MM.1S (cell line): ENCODE measurements at regions not wholly inside any gene's neighbourhood (a gene's known extent, or its start where the extent isn't known, plus 50 kb on each side); places are given as distances from the start of the nearest gene placed in this dataset.

Experiments
- DNase-seq: peaks from one replicate; pipeline ENCODE4 v3.0.0-alpha.2; 2015
- H2AFZ ChIP-seq: fragments of 300-600 bp; sonication (generic); 2 replicates; pipeline ENCODE4 v1.6.0; 2016; ENCODE audit warnings: antibody characterized with exemption, low read length
- H3F3A ChIP-seq: fragments of 300-600 bp; sonication (generic); 2 replicates; pipeline ENCODE4 v1.6.1; 2016; ENCODE audit warnings: mild to moderate bottlenecking, antibody characterized with exemption, low read length, moderate library complexity, mixed read lengths; ENCODE audit not compliant: insufficient read depth
- H3K27ac ChIP-seq: fragments of 300-600 bp; sonication (generic); 2 replicates; pipeline ENCODE4 v1.5.1; 2016; ENCODE audit warnings: mild to moderate bottlenecking, low read length
- H3K27me3 ChIP-seq: fragments of 300-600 bp; sonication (generic); replicated peaks from 2 replicates; pipeline ENCODE4 v1.6.0; 2016; ENCODE audit warnings: low read length; ENCODE audit not compliant: insufficient read depth
- H3K36me3 ChIP-seq: fragments of 300-600 bp; sonication (generic); replicated peaks from 2 replicates; pipeline ENCODE4 v1.6.1; 2016; ENCODE audit warnings: mild to moderate bottlenecking, low read length, mixed read lengths; ENCODE audit not compliant: insufficient read depth
- H3K4me1 ChIP-seq: fragments of 300-600 bp; sonication (generic); 2 replicates; pipeline ENCODE4 v1.6.1; 2016; ENCODE audit warnings: low read length, mixed read lengths
- H3K4me2 ChIP-seq: fragments of 300-600 bp; sonication (generic); 2 replicates; pipeline ENCODE4 v1.6.0; 2016; ENCODE audit warnings: low read depth, low read length
- H3K4me3 ChIP-seq: fragments of 300-600 bp; sonication (generic); 2 replicates; pipeline ENCODE4 v1.5.1; 2016; ENCODE audit warnings: low read length, mixed read lengths
- H3K79me2 ChIP-seq: fragments of 300-600 bp; sonication (generic); 2 replicates; pipeline ENCODE4 v1.6.1; 2016; ENCODE audit warnings: mixed run types, low read length, mixed read lengths
- H3K9ac ChIP-seq: fragments of 300-600 bp; sonication (generic); 2 replicates; pipeline ENCODE4 v1.6.1; 2016; ENCODE audit warnings: low read length, mixed read lengths
- H3K9me2 ChIP-seq: fragments of 300-600 bp; sonication (generic); replicated peaks from 2 replicates; pipeline ENCODE4 v1.6.1; 2016; ENCODE audit warnings: mild to moderate bottlenecking, low read length, mixed read lengths; ENCODE audit not compliant: insufficient read depth
- H3K9me3 ChIP-seq: fragments of 300-600 bp; sonication (generic); replicated peaks from 2 replicates; pipeline ENCODE4 v1.6.1; 2016; ENCODE audit warnings: mild to moderate bottlenecking, low read length, mixed read lengths; ENCODE audit not compliant: insufficient read depth
- H4K20me1 ChIP-seq: fragments of 300-600 bp; sonication (generic); 2 replicates; pipeline ENCODE4 v1.6.1; 2016; ENCODE audit warnings: mild to moderate bottlenecking, low read length, moderate library complexity, mixed read lengths; ENCODE audit not compliant: insufficient read depth
- CTCF ChIP-seq: fragments of 300-600 bp; sonication (generic); IDR thresholded peaks from 2 replicates; pipeline ENCODE4 v1.5.1; 2016; ENCODE audit warnings: antibody characterized with exemption, low read length, mixed read lengths
- EZH2 ChIP-seq: fragments of 300-600 bp; sonication (generic); optimal IDR thresholded peaks from 2 replicates; pipeline ENCODE3; 2017; ENCODE audit warnings: low read depth, mild to moderate bottlenecking, antibody characterized with exemption, low read length, mixed read lengths
- EZH2phosphoT487 ChIP-seq: fragments of 300-600 bp; sonication (generic); IDR thresholded peaks from 2 replicates; pipeline ENCODE4 v1.6.1; 2018; ENCODE audit warnings: antibody characterized with exemption, low read length

DNA sequence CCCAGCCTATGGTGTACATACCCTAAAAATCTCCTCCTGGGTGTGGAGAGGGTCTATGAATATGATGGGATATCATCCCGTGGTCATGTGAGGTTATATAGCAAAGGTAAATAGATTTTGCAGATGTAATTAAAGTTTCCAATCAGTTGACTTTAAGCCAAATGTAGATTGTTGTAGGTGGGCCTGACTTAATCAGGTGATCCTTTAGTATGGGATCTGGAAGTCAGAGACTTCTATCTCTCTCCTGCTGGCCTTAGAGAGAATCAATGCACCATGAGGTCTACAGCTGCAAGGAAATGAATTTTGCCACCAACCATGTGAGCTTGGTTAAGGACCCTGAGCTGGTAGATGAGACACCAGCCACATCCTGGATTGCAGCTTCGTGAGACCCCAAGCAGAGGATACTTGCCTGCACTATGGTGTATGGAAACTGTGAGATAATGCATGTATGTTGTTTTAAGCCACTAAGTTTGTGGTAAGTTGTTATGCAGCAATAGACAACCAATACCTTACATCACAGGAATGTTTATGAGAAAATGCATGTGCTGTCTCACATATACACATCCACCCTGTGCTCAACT lies 137.1 kb upstream of the SLC6A11 start:
- Histone ChIP-seq H3K4me1 (no peaks in the 10 kb centered on the region), H3K36me3 (no peaks in the 10 kb centered on the region), H3K9ac (no peak overlapping the region), H3K4me3 (no peak overlapping the region), H3K4me2 (no peak overlapping the region), H3K9me2 (no peaks in the 10 kb centered on the region), H3K9me3 (no peaks in the 10 kb centered on the region), H3F3A (no peaks in the 10 kb centered on the region), H2AFZ (no peak overlapping the region), H4K20me1 (no peaks in the 10 kb centered on the region), H3K27me3 (peaks cover under 1% of the 10 kb centered on the region; the same call in 1 of the 2 replicates), H3K27ac (no peak overlapping the region), H3K79me2 (no peaks in the 10 kb centered on the region)
- DNase-seq: no peak
- no peak for TF ChIP-seq EZH2phosphoT487
- no peak for TF ChIP-seq EZH2
- no peak for TF ChIP-seq CTCF

DNA sequence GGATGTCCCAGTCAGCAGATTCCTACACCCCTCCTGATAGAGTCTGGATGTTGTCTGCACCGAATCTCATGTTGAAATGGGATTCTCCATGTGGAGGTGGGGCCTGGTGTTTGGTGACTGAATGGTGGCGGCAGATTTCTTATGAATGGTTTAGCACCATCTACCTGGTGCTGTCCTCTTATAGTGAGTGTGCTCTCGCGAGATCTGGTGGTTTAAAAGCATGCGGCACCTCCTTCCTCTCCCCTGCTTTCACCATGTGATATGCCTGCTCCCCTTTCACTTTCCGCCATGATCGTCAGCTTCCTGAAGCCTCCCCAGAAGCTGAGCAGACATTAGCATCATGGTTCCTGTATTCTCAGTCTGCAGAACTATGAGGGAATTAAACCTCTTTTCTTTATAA lies 135.2 kb upstream of the SLC6A11 start:
- H3K27me3 ChIP-seq: peaks cover 11% of the 10 kb centered on the region
- TF ChIP-seq EZH2 (no peak), EZH2phosphoT487 (no peak), CTCF (no peak)

DNA sequence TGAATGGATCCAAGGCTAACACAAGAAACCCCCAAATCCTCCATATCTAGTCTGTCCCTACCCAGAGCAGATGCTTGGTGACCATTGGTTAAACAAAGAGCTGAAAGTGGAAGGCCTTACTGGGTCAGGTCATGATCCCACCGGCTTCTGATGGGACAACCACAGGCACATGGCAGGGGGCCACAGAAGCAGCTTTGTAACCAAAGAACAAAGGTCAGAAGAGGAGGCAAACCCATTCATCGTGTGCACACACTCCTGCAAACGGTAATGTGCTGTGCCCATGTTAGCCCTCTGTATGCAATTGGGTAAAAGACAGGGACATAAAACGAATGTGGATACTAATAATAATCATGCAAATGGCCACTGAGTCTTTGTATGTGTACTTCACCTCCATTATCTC lies 133.3 kb upstream of the SLC6A11 start:
- no peak overlapping the region for H3K4me3 ChIP-seq
- H2AFZ ChIP-seq: no peak overlapping the region
- no peak overlapping the region for H3K27ac ChIP-seq
- no peaks in the 10 kb centered on the region for H3K4me1 ChIP-seq
- no peaks in the 10 kb centered on the region for H3K9me3 ChIP-seq
- TF ChIP-seq EZH2 (no peak), EZH2phosphoT487 (no peak), CTCF (no peak)
- no peak overlapping the region for H3K4me2 ChIP-seq
- peaks cover 11% of the 10 kb centered on the region; the same call in 1 of the 2 replicates for H3K27me3 ChIP-seq
- H3K9me2 ChIP-seq: no peaks in the 10 kb centered on the region
- no peak for DNase-seq
- H3K9ac ChIP-seq: no peak overlapping the region
- no peaks in the 10 kb centered on the region for H3F3A ChIP-seq
- no peaks in the 10 kb centered on the region for H3K36me3 ChIP-seq
- no peaks in the 10 kb centered on the region for H3K79me2 ChIP-seq
- H4K20me1 ChIP-seq: no peaks in the 10 kb centered on the region

More for the DNA sequence above, 135.2 kb upstream of the SLC6A11 start:
- Histone ChIP-seq H3K9ac (no peak overlapping the region), H4K20me1 (no peaks in the 10 kb centered on the region), H3K9me2 (no peaks in the 10 kb centered on the region), H3K79me2 (no peaks in the 10 kb centered on the region), H3K9me3 (no peaks in the 10 kb centered on the region), H3K4me1 (no peaks in the 10 kb centered on the region), H3K4me3 (no peak overlapping the region), H3K27ac (no peak overlapping the region), H3F3A (no peaks in the 10 kb centered on the region), H3K4me2 (no peak overlapping the region), H3K36me3 (no peaks in the 10 kb centered on the region), H2AFZ (no peak overlapping the region)
- no peak for DNase-seq
